ENCODE measurements at regions not wholly inside any gene's neighbourhood (a gene's known extent, or its start where the extent isn't known, plus 50 kb on each side); places are given as distances from the start of the nearest gene placed in this dataset.
A peak's percentile ranks its signal among the peaks of the same experiment; 100 is the strongest.

DNA sequence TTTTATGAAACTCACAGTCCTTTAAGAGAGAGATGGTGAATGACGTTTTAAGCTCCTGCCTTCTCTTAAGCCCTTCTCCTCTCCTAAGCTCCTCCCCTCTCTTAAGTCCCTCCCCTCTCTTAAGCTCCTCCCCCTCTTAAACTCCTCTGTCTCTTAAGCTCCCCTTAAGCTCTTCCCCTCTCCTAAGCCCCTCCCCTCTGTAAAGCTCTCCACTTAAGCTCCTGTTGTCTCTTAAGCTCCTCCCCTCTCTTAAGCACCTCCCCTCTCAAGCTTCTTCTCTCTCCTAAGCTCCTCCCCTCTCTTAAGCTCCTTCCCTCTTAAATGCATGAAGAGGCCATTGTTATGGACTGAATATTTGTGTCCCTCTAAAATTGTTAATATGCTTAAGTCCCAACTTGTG, 1180.6 kb upstream of the AUTS2 start:
- Histone ChIP-seq H3K27ac (no peak overlapping the region), H3K4me1 (ENCODE audit: control insufficient read depth in 1 of 2, low read depth in 2 of 2) (peaks cover 6 to 9% of the 10 kb centered on the region in 2 donors), H3K4me3 (no peak overlapping the region), H3K27me3 (replicated peaks; ENCODE audit: insufficient read depth) (no peaks in the 10 kb centered on the region), H3K36me3 (no peaks in the 10 kb centered on the region), H3K9me3 (no peaks in the 10 kb centered on the region)
- DNase-seq (ENCODE audit: low spot score) (no peak), ATAC-seq (ENCODE audit: insufficient number of reproducible peaks, low FRiP score, low read depth) (no peak)
- TF ChIP-seq, protein P1, sequence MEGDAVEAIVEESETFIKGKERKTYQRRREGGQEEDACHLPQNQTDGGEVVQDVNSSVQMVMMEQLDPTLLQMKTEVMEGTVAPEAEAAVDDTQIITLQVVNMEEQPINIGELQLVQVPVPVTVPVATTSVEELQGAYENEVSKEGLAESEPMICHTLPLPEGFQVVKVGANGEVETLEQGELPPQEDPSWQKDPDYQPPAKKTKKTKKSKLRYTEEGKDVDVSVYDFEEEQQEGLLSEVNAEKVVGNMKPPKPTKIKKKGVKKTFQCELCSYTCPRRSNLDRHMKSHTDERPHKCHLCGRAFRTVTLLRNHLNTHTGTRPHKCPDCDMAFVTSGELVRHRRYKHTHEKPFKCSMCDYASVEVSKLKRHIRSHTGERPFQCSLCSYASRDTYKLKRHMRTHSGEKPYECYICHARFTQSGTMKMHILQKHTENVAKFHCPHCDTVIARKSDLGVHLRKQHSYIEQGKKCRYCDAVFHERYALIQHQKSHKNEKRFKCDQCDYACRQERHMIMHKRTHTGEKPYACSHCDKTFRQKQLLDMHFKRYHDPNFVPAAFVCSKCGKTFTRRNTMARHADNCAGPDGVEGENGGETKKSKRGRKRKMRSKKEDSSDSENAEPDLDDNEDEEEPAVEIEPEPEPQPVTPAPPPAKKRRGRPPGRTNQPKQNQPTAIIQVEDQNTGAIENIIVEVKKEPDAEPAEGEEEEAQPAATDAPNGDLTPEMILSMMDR (IDR thresholded peaks at IDR 0.05) = no peak

DNA sequence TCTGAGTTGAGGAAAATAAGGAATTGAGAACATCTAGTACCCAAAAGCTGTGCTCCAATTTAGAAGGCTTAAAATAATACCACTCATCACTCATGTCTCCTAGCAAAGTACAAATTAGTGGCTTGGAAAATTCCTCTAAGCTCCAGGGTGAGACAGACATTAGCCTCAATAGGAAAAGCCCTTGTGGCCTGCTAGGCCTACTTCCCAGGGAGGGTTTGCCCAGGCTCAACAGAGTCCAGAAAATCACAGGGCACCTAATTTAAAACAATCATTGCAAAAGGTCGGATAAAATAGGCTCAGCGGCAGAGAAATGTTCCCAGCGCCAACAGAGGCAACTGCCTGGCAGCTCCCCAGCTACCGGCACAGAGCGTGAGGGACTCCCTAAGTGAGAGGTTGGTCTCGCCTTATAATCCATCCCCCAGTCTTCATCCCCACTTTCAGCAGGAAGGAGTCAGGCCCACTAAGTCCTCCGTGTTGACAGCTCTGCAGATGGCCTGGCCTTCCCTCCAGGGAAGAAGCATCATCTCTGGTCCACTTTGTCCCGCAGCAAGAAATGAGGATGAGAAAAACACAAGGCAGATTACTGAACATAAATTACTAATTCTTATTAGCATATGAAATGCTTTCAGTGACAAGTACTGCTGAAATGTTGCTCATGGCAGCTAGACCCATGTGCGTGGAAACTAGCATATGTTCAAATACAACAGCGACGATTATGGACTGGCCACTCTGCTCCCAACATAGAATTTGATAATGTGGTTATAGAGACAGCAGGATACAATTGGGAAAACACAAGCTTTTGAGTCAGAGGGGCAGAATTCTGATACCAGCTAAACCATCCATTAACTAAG, 1177.7 kb upstream of the AUTS2 start:
- Histone ChIP-seq H3K4me3 (no peak overlapping the region), H3K9me3 (no peaks in the 10 kb centered on the region), H3K36me3 (no peaks in the 10 kb centered on the region), H3K4me1 (ENCODE audit: control insufficient read depth in 1 of 2, low read depth in 2 of 2) (peaks cover 6 to 9% of the 10 kb centered on the region in 2 donors), H3K27me3 (replicated peaks; ENCODE audit: insufficient read depth) (no peaks in the 10 kb centered on the region), H3K27ac (peak overlapping the region; percentile 72 to 82)
- DNase-seq (ENCODE audit: low spot score) = peak; percentile 8
- TF ChIP-seq, protein P1 (IDR thresholded peaks at IDR 0.05) = no peak
- peak; percentile 90 for ATAC-seq (ENCODE audit: insufficient number of reproducible peaks, low FRiP score, low read depth)

DNA sequence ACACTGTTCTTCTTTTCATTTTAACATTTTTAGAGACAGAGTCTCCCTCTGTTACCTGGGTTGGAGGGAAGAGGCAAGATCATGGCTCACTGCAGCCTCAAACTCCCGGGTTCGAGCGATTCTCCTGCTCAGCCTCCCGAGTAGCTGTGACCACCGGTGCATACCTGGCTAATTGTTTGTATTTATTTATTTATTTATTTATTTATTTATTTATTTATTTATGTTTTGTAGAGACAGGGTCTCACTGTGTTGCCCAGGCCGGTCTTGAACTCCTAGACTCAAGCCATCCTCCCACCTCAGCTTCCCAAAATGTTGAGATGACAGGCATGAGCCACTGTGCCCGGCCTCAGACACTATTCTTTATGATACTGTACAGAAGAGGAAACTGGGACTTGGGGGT, 1176.6 kb upstream of the AUTS2 start:
- no peaks in the 10 kb centered on the region for H3K9me3 ChIP-seq
- H3K27ac ChIP-seq = no peak overlapping the region
- TF ChIP-seq, protein P1 (IDR thresholded peaks at IDR 0.05) = no peak
- peaks cover 6 to 9% of the 10 kb centered on the region in 2 donors for H3K4me1 ChIP-seq (ENCODE audit: control insufficient read depth in 1 of 2, low read depth in 2 of 2)
- no peaks in the 10 kb centered on the region for H3K36me3 ChIP-seq
- ATAC-seq (ENCODE audit: insufficient number of reproducible peaks, low FRiP score, low read depth) (no peak), DNase-seq (ENCODE audit: low spot score) (no peak)
- H3K4me3 ChIP-seq = no peak overlapping the region
- no peaks in the 10 kb centered on the region for H3K27me3 ChIP-seq (replicated peaks; ENCODE audit: insufficient read depth)

DNA sequence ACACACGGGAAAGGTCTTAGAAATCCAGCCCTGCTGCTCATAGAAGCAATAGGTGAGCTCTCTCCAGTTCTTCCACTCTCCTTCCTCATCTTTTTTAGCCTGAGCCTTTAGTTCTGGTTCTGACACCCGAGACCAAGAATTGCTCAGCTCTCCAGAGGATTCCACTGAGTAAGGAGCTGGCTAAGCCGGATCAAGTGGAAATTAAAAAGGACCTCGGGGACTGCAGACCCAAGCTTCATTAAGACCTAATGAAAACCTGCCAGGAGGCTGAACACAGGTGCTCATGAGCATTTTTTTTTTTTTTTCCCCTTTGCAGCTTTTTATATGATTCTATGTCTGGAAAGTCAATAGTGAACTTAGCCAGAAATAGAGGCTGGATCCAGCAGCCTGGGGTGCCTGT, 1176.0 kb upstream of the AUTS2 start:
- H3K4me3 ChIP-seq = no peak overlapping the region
- ATAC-seq (ENCODE audit: insufficient number of reproducible peaks, low FRiP score, low read depth) = no peak

DNA sequence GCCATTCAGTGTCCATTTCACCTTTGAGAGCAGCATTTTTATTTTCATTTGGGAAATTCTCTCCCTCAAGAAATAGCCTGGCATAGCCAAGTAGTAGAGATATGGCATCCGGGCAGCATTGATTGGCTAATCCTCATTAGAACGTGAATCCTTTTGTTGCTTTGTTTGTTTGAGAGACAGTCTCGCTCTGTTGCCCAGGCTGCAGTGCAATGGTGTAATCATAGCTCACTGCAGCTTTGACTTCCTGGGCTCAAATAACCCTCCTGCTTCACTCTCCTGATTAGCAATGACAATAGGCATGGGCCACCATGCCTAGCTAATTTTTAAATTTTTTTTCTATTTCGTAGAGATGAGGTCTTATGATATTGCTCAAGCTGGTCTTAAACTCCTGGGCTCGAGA, 1174.9 kb upstream of the AUTS2 start:
- ATAC-seq (ENCODE audit: insufficient number of reproducible peaks, low FRiP score, low read depth) = no peak
- TF ChIP-seq, protein P1 (IDR thresholded peaks at IDR 0.05) = no peak
- no peaks in the 10 kb centered on the region for H3K36me3 ChIP-seq
- H3K9me3 ChIP-seq = no peaks in the 10 kb centered on the region
- H3K27me3 ChIP-seq (replicated peaks; ENCODE audit: insufficient read depth) = no peaks in the 10 kb centered on the region
- peaks cover 6 to 9% of the 10 kb centered on the region in 2 donors for H3K4me1 ChIP-seq (ENCODE audit: control insufficient read depth in 1 of 2, low read depth in 2 of 2)
- H3K4me3 ChIP-seq = no peak overlapping the region
- no peak for DNase-seq (ENCODE audit: low spot score)
- H3K27ac ChIP-seq = no peak overlapping the region

More for the DNA sequence above, 1176.0 kb upstream of the AUTS2 start:
- TF ChIP-seq, protein P1 (IDR thresholded peaks at IDR 0.05) = no peak
- Histone ChIP-seq H3K9me3 (no peaks in the 10 kb centered on the region), H3K4me1 (ENCODE audit: control insufficient read depth in 1 of 2, low read depth in 2 of 2) (peaks cover 6 to 9% of the 10 kb centered on the region in 2 donors), H3K27ac (no peak overlapping the region), H3K36me3 (no peaks in the 10 kb centered on the region), H3K27me3 (replicated peaks; ENCODE audit: insufficient read depth) (no peaks in the 10 kb centered on the region)
- no peak for DNase-seq (ENCODE audit: low spot score)
